HFF-Myc (cell line): ENCODE measurements at regions not wholly inside any gene's neighbourhood (a gene's known extent, or its start where the extent isn't known, plus 50 kb on each side); places are given as distances from the start of the nearest gene placed in this dataset.
"Not testable (repeated sequence)": the region's sequence is repeated elsewhere in the genome, so short reads cannot be mapped to it uniquely, and the experiment has no call there.

Experiments used
- DNase-seq: peaks from one replicate; pipeline ENCODE4 v3.0.0-alpha.2; 2011; ENCODE audit warnings: low read depth; ENCODE audit errors: extremely low read depth
- H3K4me3 ChIP-seq: replicated peaks from 2 replicates; pipeline ENCODE4 v1.5.1; 2011; ENCODE audit warnings: low read depth, mild to moderate bottlenecking, control low read depth, low read length
- TF ChIP-seq, protein P1 (sequence below): IDR thresholded peaks from 2 replicates; pipeline ENCODE4 v1.5.1; 2012; ENCODE audit warnings: mild to moderate bottlenecking, low read depth, low read length, control low read depth; ENCODE audit errors: missing control alignments

- TF ChIP-seq, protein P1, sequence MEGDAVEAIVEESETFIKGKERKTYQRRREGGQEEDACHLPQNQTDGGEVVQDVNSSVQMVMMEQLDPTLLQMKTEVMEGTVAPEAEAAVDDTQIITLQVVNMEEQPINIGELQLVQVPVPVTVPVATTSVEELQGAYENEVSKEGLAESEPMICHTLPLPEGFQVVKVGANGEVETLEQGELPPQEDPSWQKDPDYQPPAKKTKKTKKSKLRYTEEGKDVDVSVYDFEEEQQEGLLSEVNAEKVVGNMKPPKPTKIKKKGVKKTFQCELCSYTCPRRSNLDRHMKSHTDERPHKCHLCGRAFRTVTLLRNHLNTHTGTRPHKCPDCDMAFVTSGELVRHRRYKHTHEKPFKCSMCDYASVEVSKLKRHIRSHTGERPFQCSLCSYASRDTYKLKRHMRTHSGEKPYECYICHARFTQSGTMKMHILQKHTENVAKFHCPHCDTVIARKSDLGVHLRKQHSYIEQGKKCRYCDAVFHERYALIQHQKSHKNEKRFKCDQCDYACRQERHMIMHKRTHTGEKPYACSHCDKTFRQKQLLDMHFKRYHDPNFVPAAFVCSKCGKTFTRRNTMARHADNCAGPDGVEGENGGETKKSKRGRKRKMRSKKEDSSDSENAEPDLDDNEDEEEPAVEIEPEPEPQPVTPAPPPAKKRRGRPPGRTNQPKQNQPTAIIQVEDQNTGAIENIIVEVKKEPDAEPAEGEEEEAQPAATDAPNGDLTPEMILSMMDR = no peak
- no peak for DNase-seq
- no peak overlapping the region for H3K4me3 ChIP-seq
These were observed 460.5 kb downstream of the SIPA1L2 start for GRCh38 chr1:232169436-232169835.

DNA sequence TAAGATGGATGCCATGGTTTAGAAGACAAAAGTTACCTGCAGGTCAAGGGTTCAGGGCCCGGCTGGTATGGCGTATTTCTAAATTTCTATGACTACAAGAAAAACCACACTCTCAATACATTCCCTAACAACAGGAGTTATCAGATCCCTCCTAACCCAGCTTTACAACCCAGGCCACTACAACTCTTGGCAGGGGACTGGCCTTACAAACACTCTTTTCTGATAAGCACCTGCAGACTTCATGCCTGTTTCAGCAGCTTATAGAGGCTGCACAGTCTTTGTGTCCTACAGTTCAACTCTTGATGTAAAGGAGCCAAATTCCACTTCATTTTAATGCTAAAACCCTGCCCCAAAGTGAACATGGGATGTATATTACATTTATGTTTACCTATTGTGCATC lies 461.4 kb downstream of the SIPA1L2 start:
- TF ChIP-seq, protein P1 = no peak
- no peak overlapping the region for H3K4me3 ChIP-seq
- no peak for DNase-seq

GRCh38 chr1:232166942-232167341 lies 463.0 kb downstream of the SIPA1L2 start:
- TF ChIP-seq, protein P1 = no peak
- no peak overlapping the region for H3K4me3 ChIP-seq
- no peak for DNase-seq

DNA sequence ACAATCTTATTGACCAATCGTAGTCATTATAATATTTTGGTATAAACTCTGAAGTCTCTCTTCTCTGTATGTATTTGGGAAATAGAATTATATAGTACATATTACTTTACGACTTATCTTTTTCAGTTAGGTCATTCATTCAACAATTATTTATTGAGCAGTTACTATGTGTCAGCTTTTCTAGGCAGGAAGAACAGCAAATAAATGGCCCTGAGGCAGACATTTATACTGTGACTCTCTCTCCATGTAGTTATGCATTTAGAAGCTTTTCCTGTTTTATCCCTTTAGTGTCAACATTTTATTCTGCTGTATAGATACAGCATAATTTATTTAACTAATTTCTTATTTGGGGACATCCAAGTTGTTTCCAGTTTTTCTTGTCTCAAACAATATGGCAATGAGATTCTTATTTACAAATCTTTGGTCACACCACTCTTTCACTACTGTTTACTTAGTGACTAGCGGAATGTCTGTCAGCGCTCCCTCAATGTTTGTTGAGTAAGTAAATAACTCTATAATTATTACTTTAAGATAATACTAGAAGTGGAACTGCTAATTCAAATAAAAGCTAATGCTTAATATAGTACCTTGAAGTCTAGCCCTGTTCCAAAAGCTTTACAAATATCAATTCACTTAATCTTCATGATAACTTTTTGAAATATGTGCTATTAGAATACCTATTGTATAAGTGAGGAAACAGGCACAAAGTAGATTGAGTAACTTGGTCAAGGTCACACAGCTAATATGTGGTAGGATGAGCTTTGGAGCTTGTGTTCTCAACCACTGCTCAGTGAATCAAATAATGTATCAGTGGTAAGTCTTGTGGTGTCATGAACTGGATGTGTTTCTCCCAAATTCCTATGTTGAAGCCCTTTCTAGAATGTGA lies 465.6 kb downstream of the SIPA1L2 start:
- TF ChIP-seq, protein P1 = no peak
- no peak overlapping the region for H3K4me3 ChIP-seq
- DNase-seq = no peak

- TF ChIP-seq, protein P1 = no peak
- no peak overlapping the region for H3K4me3 ChIP-seq
- DNase-seq = no peak
These were observed 466.4 kb downstream of the SIPA1L2 start for GRCh38 chr1:232163533-232163932.

GRCh38 chr1:232162001-232162400 lies 467.9 kb downstream of the SIPA1L2 start:
- H3K4me3 ChIP-seq = no peak overlapping the region
- TF ChIP-seq, protein P1 = no peak
- DNase-seq = no peak

- DNase-seq, H3K4me3 ChIP-seq: not testable (repeated sequence)
These were observed 471.4 kb downstream of the SIPA1L2 start for GRCh38 chr1:232158558-232158957.

DNA sequence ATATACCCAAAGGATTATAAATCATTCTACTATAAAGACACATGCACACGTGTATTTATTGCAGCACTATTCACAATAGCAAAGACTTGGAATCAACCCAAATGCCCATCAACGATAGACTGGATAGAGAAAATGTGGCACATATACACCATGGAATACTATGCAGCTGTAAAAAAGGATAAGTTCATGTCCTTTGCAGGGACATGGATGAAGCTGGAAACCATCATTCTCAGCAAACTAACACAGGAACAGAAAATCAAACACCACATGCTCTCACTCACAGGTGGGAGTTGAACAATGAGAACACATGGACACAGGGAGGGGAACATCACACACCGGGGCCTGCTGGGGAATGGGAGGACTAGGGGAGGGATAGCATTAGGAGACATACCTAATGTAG lies 473.9 kb downstream of the SIPA1L2 start:
- not testable (repeated sequence) for H3K4me3 ChIP-seq, DNase-seq
